ENCODE measurements at regions not wholly inside any gene's neighbourhood (a gene's known extent, or its start where the extent isn't known, plus 50 kb on each side); places are given as distances from the start of the nearest gene placed in this dataset.

GRCh38 chr2:34266908-34267697 lies 668.0 kb upstream of the FAM98A start:
- no peak for TF ChIP-seq CTCF (conservative IDR thresholded peaks at IDR 0.05)
- TF ChIP-seq EZH2 (IDR thresholded peaks at IDR 0.05; ENCODE audit: low read depth): no peak

Data from PC-9 (cell line).